Neural cell (in vitro differentiated cells): ENCODE measurements at regions not wholly inside any gene's neighbourhood (a gene's known extent, or its start where the extent isn't known, plus 50 kb on each side); places are given as distances from the start of the nearest gene placed in this dataset.

Experiments used
- H2AFZ ChIP-seq: fragments of 200-600, 300-800 bp; sonication (generic), shearing (Covaris generic); 2 replicates; pipeline ENCODE4 v1.6.0; 2014; ENCODE audit warnings: low read depth, mild to moderate bottlenecking, antibody characterized with exemption, low read length, moderate library complexity
- H3F3A ChIP-seq: fragments of 200-600 bp; shearing (Covaris generic); 2 replicates; pipeline ENCODE4 v1.6.1; 2016; ENCODE audit warnings: mild to moderate bottlenecking, moderate library complexity, mixed read lengths, antibody characterized with exemption, low read length; ENCODE audit not compliant: insufficient read depth, poor library complexity, severe bottlenecking
- H3K27ac ChIP-seq: fragments of 200-600, 300-800 bp; sonication (generic), shearing (Covaris generic); 2 replicates; pipeline ENCODE4 v1.5.1; 2014; ENCODE audit warnings: mild to moderate bottlenecking, low read length, moderate library complexity
- H3K27me3 ChIP-seq: fragments of 300-800, 200-600 bp; sonication (generic), shearing (Covaris generic); 2 replicates; pipeline ENCODE4 v1.6.0; 2014; ENCODE audit warnings: mild to moderate bottlenecking, low read depth, low read length, moderate library complexity; ENCODE audit not compliant: insufficient read depth
- H3K36me3 ChIP-seq: fragments of 300-800, 200-600 bp; sonication (generic), shearing (Covaris generic); 2 replicates; pipeline ENCODE4 v1.5.1; 2014; ENCODE audit warnings: mild to moderate bottlenecking, antibody characterized with exemption, low read length, moderate library complexity; ENCODE audit not compliant: insufficient read depth
- H3K4me2 ChIP-seq: fragments of 300-800, 200-600 bp; sonication (generic), shearing (Covaris generic); 2 replicates; pipeline ENCODE4 v1.6.0; 2014; ENCODE audit warnings: mild to moderate bottlenecking, low read length
- H3K4me3 ChIP-seq: fragments of 300-800, 200-600 bp; sonication (generic), shearing (Covaris generic); 2 replicates; pipeline ENCODE4 v1.5.1; 2014; ENCODE audit warnings: mild to moderate bottlenecking, low read length, moderate library complexity
- H3K79me2 ChIP-seq: fragments of 200-600 bp; shearing (Covaris generic); replicated peaks from 2 replicates; pipeline ENCODE4 v1.6.0; 2014; ENCODE audit warnings: mild to moderate bottlenecking, low read length, moderate library complexity; ENCODE audit not compliant: insufficient read depth
- H3K9ac ChIP-seq: fragments of 300-800, 200-600 bp; sonication (generic), shearing (Covaris generic); 2 replicates; pipeline ENCODE4 v1.6.1; 2016; ENCODE audit warnings: mild to moderate bottlenecking, low read length, mixed read lengths
- H3K9me2 ChIP-seq: fragments of 200-600 bp; shearing (Covaris generic); 2 replicates; pipeline ENCODE4 v1.6.1; 2016; ENCODE audit warnings: mild to moderate bottlenecking, low read length, mixed read lengths; ENCODE audit not compliant: insufficient read depth
- H3K9me3 ChIP-seq: fragments of 200-600, 300-800 bp; sonication (generic), shearing (Covaris generic); 2 replicates; pipeline ENCODE4 v1.6.1; 2016; ENCODE audit warnings: mild to moderate bottlenecking, mixed run types, low read length, moderate library complexity, mixed read lengths
- H4K20me1 ChIP-seq: fragments of 200-600 bp; shearing (Covaris generic); 2 replicates; pipeline ENCODE4 v1.6.1; 2016; ENCODE audit warnings: mild to moderate bottlenecking, mixed run types; ENCODE audit not compliant: insufficient read depth
- CTCF ChIP-seq: fragments of 450-650 bp; IDR thresholded peaks from 2 replicates; pipeline ENCODE4 v1.5.1; 2014; ENCODE audit warnings: antibody characterized with exemption, mild to moderate bottlenecking, moderate library complexity; ENCODE audit not compliant: poor library complexity, severe bottlenecking
- EP300 ChIP-seq: fragments of 450-650 bp; conservative IDR thresholded peaks from 2 replicates; pipeline ENCODE4 v1.6.1; 2014; ENCODE audit warnings: antibody characterized with exemption, mild to moderate bottlenecking, moderate library complexity; ENCODE audit not compliant: poor library complexity, severe bottlenecking
- EZH2 ChIP-seq: fragments of 200-600, 300-800 bp; shearing (Covaris generic), sonication (generic); IDR thresholded peaks from 2 replicates; pipeline ENCODE4 v1.6.1; 2014; ENCODE audit warnings: antibody characterized with exemption, low read length, borderline replicate concordance, mild to moderate bottlenecking; ENCODE audit not compliant: insufficient read depth, poor library complexity, severe bottlenecking
- MXI1 ChIP-seq: fragments of 450-650 bp; conservative IDR thresholded peaks from 2 replicates; pipeline ENCODE4 v1.6.1; 2014; ENCODE audit warnings: antibody characterized with exemption, mild to moderate bottlenecking; ENCODE audit not compliant: poor library complexity, severe bottlenecking
- POLR2AphosphoS5 ChIP-seq: IDR thresholded peaks from 2 replicates; pipeline ENCODE4 v1.6.1; 2012
- RAD21 ChIP-seq: fragments of 450-650 bp; conservative IDR thresholded peaks from 2 replicates; pipeline ENCODE4 v1.6.1; 2014; ENCODE audit warnings: antibody characterized with exemption, mild to moderate bottlenecking, moderate library complexity
- REST ChIP-seq: IDR thresholded peaks from 2 replicates; pipeline ENCODE4 v1.6.1; 2012; ENCODE audit warnings: borderline replicate concordance
- SMC3 ChIP-seq: fragments of 450-650 bp; conservative IDR thresholded peaks from 2 replicates; pipeline ENCODE4 v1.6.1; 2014; ENCODE audit warnings: antibody characterized with exemption, mild to moderate bottlenecking, moderate library complexity; ENCODE audit not compliant: poor library complexity
- TAF1 ChIP-seq: IDR thresholded peaks from 2 replicates; pipeline ENCODE4 v1.6.1; 2012; ENCODE audit warnings: low read depth

- Histone ChIP-seq H2AFZ (no peak overlapping the region), H3F3A (no peaks in the 10 kb centered on the region), H3K27ac (no peak overlapping the region), H3K4me2 (no peak overlapping the region), H3K27me3 (no peaks in the 10 kb centered on the region), H3K9me2 (no peaks in the 10 kb centered on the region), H3K36me3 (no peaks in the 10 kb centered on the region), H3K4me3 (no peak overlapping the region), H4K20me1 (no peaks in the 10 kb centered on the region), H3K79me2 (no peaks in the 10 kb centered on the region), H3K9me3 (no peaks in the 10 kb centered on the region), H3K9ac (no peak overlapping the region)
- no peak for TF ChIP-seq SMC3
- no peak for TF ChIP-seq EP300
- TF ChIP-seq MXI1, result no peak
- no peak for TF ChIP-seq RAD21
- TF ChIP-seq POLR2AphosphoS5, result no peak
- no peak for TF ChIP-seq TAF1
- no peak for TF ChIP-seq CTCF
- TF ChIP-seq EZH2, result no peak
- TF ChIP-seq REST, result no peak
These were observed 1522.7 kb downstream of the OTOL1 start for GRCh38 chr3:163019260-163019659.

- Histone ChIP-seq H3K9me2 (no peaks in the 10 kb centered on the region), H3K4me2 (no peak overlapping the region), H3K36me3 (no peaks in the 10 kb centered on the region), H3K27me3 (no peaks in the 10 kb centered on the region), H4K20me1 (no peaks in the 10 kb centered on the region), H3K4me3 (no peak overlapping the region), H2AFZ (no peak overlapping the region), H3K9me3 (no peaks in the 10 kb centered on the region), H3K9ac (no peak overlapping the region), H3K79me2 (no peaks in the 10 kb centered on the region), H3F3A (no peaks in the 10 kb centered on the region), H3K27ac (no peak overlapping the region)
- TF ChIP-seq MXI1 (no peak), TAF1 (no peak), EP300 (no peak)
These were observed 1537.0 kb downstream of the OTOL1 start for GRCh38 chr3:163033652-163034051.

GRCh38 chr3:163039636-163040035, 1543.0 kb downstream of the OTOL1 start:
- Histone ChIP-seq H3K9me3 (no peaks in the 10 kb centered on the region), H2AFZ (no peak overlapping the region), H4K20me1 (no peaks in the 10 kb centered on the region), H3K9me2 (no peaks in the 10 kb centered on the region), H3K79me2 (no peaks in the 10 kb centered on the region), H3K9ac (no peak overlapping the region), H3K36me3 (no peaks in the 10 kb centered on the region), H3K27ac (no peak overlapping the region), H3K27me3 (no peaks in the 10 kb centered on the region), H3K4me3 (no peak overlapping the region), H3F3A (no peaks in the 10 kb centered on the region), H3K4me2 (no peak overlapping the region)
- no peak for TF ChIP-seq SMC3
- no peak for TF ChIP-seq TAF1
